IMR-90 (cell line): ENCODE measurements at regions not wholly inside any gene's neighbourhood (a gene's known extent, or its start where the extent isn't known, plus 50 kb on each side); places are given as distances from the start of the nearest gene placed in this dataset.

Experiments used
- ATAC-seq: fragments of 200-7000 bp; cut with Tn5 transposase; 2 replicates; pipeline ENCODE4 v1.9.1; 2020; ENCODE audit warnings: low read depth, mild to moderate bottlenecking, moderate library complexity
- BruUV-seq: library from RNA; stranded (reverse); fragments of 400-500 nt; replicated peaks from 2 replicates; lab custom pipeline; 2021; lab: Mats Ljungman, UMichigan
- CTCF ChIA-PET: fragments of 300-600 bp; formaldehyde crosslinking; extraction: SDS; loops from one replicate; lab custom pipeline; 2021; ENCODE audit warnings: antibody characterized with exemption; lab: Yijun Ruan, JAX
- POLR2A ChIA-PET: fragments of 300-600 bp; sonication (Branson Sonifier 250); formaldehyde crosslinking; loops from one replicate; lab custom pipeline; 2022; ENCODE audit warnings: antibody characterized with exemption; ENCODE audit not compliant: unreplicated experiment; lab: Charles Lee
- DNase-seq: peaks from one replicate; pipeline ENCODE4 v3.0.0; 2013
- H2AFZ ChIP-seq: replicated peaks from 2 replicates; pipeline ENCODE3; 2013; ENCODE audit warnings: low read length, mild to moderate bottlenecking; ENCODE audit not compliant: poor library complexity
- H2AK5ac ChIP-seq: 2 replicates; pipeline ENCODE4 v1.6.1; 2013; ENCODE audit warnings: low read depth, low read length, inconsistent platforms
- H2AK9ac ChIP-seq: replicated peaks from 2 replicates; pipeline ENCODE3; 2013; ENCODE audit warnings: mild to moderate bottlenecking, low read depth, low read length, moderate library complexity; ENCODE audit not compliant: poor library complexity
- H2BK120ac ChIP-seq: 2 replicates; pipeline ENCODE4 v1.6.1; 2013; ENCODE audit warnings: low read depth, low read length, inconsistent platforms
- H2BK15ac ChIP-seq: 3 replicates; pipeline ENCODE4 v1.6.1; 2013; ENCODE audit warnings: low read depth, low read length, inconsistent platforms
- H2BK20ac ChIP-seq: 2 replicates; pipeline ENCODE4 v1.6.1; 2013; ENCODE audit warnings: low read depth, mild to moderate bottlenecking, inconsistent platforms, low read length, moderate library complexity
- H2BK5ac ChIP-seq: 2 replicates; pipeline ENCODE4 v1.6.1; 2013; ENCODE audit warnings: mild to moderate bottlenecking, low read depth, low read length, inconsistent platforms; ENCODE audit not compliant: poor library complexity, severe bottlenecking
- H3K14ac ChIP-seq: replicated peaks from 2 replicates; pipeline ENCODE4 v1.6.1; 2013; ENCODE audit warnings: low read depth, low read length, inconsistent platforms
- H3K18ac ChIP-seq: 2 replicates; pipeline ENCODE4 v1.6.1; 2013; ENCODE audit warnings: low read depth, low read length, control low read depth
- H3K23ac ChIP-seq: 2 replicates; pipeline ENCODE4 v1.6.1; 2013; ENCODE audit warnings: low read depth, low read length, inconsistent platforms
- H3K27ac ChIP-seq: 2 replicates; pipeline ENCODE4 v1.5.1; 2013; ENCODE audit warnings: mild to moderate bottlenecking, control low read depth, low read length; ENCODE audit not compliant: insufficient read depth
- H3K27me3 ChIP-seq: 2 replicates; pipeline ENCODE4 v1.6.1; 2013; ENCODE audit warnings: low read length; ENCODE audit not compliant: control insufficient read depth, insufficient read depth
- H3K36me3 ChIP-seq: 2 replicates; pipeline ENCODE4 v1.6.1; 2013; ENCODE audit warnings: low read length, mixed read lengths; ENCODE audit not compliant: control insufficient read depth, insufficient read depth
- H3K4ac ChIP-seq: 2 replicates; pipeline ENCODE4 v1.6.1; 2013; ENCODE audit warnings: low read depth, low read length, inconsistent platforms
- H3K4me1 ChIP-seq: 2 replicates; pipeline ENCODE4 v1.6.1; 2013; ENCODE audit warnings: low read length, mixed read lengths; ENCODE audit not compliant: control insufficient read depth, insufficient read depth
- H3K4me2 ChIP-seq: 2 replicates; pipeline ENCODE4 v1.6.1; 2013; ENCODE audit warnings: low read depth, mild to moderate bottlenecking, control low read depth, low read length, moderate library complexity
- H3K4me3 ChIP-seq: 2 replicates; pipeline ENCODE4 v1.5.1; 2013; ENCODE audit warnings: low read depth, mild to moderate bottlenecking, control low read depth, low read length, moderate library complexity; ENCODE audit not compliant: insufficient read depth
- H3K56ac ChIP-seq: 2 replicates; pipeline ENCODE4 v1.6.1; 2013; ENCODE audit warnings: low read length, inconsistent platforms; ENCODE audit not compliant: insufficient read depth; ENCODE audit errors: extremely low read depth
- H3K79me1 ChIP-seq, 2 experiments: 2 replicates each; pipeline ENCODE4 v1.6.1; 2013; ENCODE audit warnings: low read length in 2 of 2, inconsistent platforms in 1 of 2, low read depth in 1 of 2
- H3K9ac ChIP-seq: 2 replicates; pipeline ENCODE4 v1.6.1; 2013; ENCODE audit warnings: low read depth, low read length, control low read depth
- H3K9me1 ChIP-seq: 2 replicates; pipeline ENCODE4 v1.6.1; 2013; ENCODE audit warnings: low read length, inconsistent platforms; ENCODE audit not compliant: insufficient read depth
- H3K9me3 ChIP-seq: 2 replicates; pipeline ENCODE4 v1.6.1; 2013; ENCODE audit warnings: low read length; ENCODE audit not compliant: control insufficient read depth, insufficient read depth
- H4K20me1 ChIP-seq: 2 replicates; pipeline ENCODE4 v1.6.1; 2013; ENCODE audit warnings: low read length, inconsistent platforms; ENCODE audit not compliant: insufficient read depth
- H4K5ac ChIP-seq: 2 replicates; pipeline ENCODE4 v1.6.1; 2013; ENCODE audit warnings: mild to moderate bottlenecking, low read depth, low read length, control low read depth
- H4K8ac ChIP-seq, 2 experiments: 2 replicates each; pipeline ENCODE4 v1.6.1; 2013; ENCODE audit warnings: low read depth in 2 of 2, low read length in 2 of 2, control low read depth in 1 of 2, inconsistent platforms in 1 of 2
- H4K91ac ChIP-seq: 2 replicates; pipeline ENCODE4 v1.6.1; 2013; ENCODE audit warnings: low read depth, low read length, inconsistent platforms; ENCODE audit not compliant: insufficient read depth
- CEBPB ChIP-seq: IDR thresholded peaks from 2 replicates; pipeline ENCODE4 v1.6.1; 2012; ENCODE audit warnings: low read depth, low read length, improper control_type of control experiment
- CHD1 ChIP-seq: IDR thresholded peaks from 2 replicates; pipeline ENCODE4 v1.6.1; 2012; ENCODE audit warnings: low read depth, low read length, improper control_type of control experiment
- CTCF ChIP-seq: conservative IDR thresholded peaks from 2 replicates; pipeline ENCODE4 v1.5.1; 2012; ENCODE audit warnings: mild to moderate bottlenecking, low read depth, low read length, improper control_type of control experiment
- FOS ChIP-seq: fragments of 150-350 bp; IDR thresholded peaks from 2 replicates; pipeline ENCODE4 v1.6.1; 2016; ENCODE audit warnings: low read depth, low read length
- MAZ ChIP-seq: IDR thresholded peaks from 2 replicates; pipeline ENCODE4 v1.6.1; 2012; ENCODE audit warnings: low read depth, mild to moderate bottlenecking, low read length, improper control_type of control experiment, moderate library complexity, borderline replicate concordance
- NFE2L2 ChIP-seq: fragments of 150-350 bp; IDR thresholded peaks from 2 replicates; pipeline ENCODE4 v1.6.1; 2016; ENCODE audit warnings: low read depth, mild to moderate bottlenecking, low read length
- RAD21 ChIP-seq: IDR thresholded peaks from 2 replicates; pipeline ENCODE4 v1.6.1; 2012; ENCODE audit warnings: low read length, improper control_type of control experiment
- WGBS, 2 experiments: methylation state at CpG; one replicate each; pipeline versions ENCODE4 v1.1.5 to v1.1.7; 2013; ENCODE audit warnings: missing lambda C conversion rate in 2 of 2; ENCODE audit not compliant: insufficient read length in 1 of 2; ENCODE audit errors: extremely low coverage in 2 of 2; 5-methylcytosine and 5-hydroxymethylcytosine counted together
- dilution Hi-C: fragments of 300-500 bp; cut with HindIII; formaldehyde crosslinking; loops from one replicate; pipeline ENCODE4 v1.14.3; 2018; ENCODE audit warnings: low sequenced_read_pairs; ENCODE audit not compliant: unreplicated experiment
- in situ Hi-C: fragments of 300-500 bp; cut with MboI; formaldehyde crosslinking; loops from 3 replicates; pipeline ENCODE4 v1.14.3; 2019; ENCODE audit warnings: low sequenced_read_pairs, inconsistent platforms, mixed read lengths
- intact Hi-C: fragments of 100-400 bp; cut with micrococcal nuclease; formaldehyde crosslinking; loops from 2 replicates; pipeline ENCODE4 v1.10.0; 2022

DNA sequence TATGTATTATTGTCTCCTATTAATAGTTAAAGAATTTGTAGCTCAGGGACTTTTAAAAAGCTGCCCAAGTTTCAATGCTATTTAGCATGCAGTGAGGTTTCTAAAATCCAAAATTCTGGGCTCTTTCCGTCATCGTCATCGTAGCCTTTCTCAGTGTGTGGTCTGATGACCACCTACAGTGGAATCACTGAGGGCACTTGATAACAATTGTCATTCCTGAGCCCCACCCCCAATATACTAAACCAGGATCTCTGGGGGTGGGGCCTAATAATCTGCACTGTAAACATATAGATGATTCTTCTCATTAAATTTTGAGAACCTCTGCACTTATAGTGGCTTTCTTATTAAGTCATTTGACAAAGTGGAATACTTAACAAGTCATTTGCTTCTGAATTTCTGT, 674.8 kb downstream of the PLPP3 start:
- Histone ChIP-seq H3K36me3 (no peaks in the 10 kb centered on the region), H3K9me1 (peaks cover 4% of the 10 kb centered on the region; the same call in 1 of the 2 replicates), H3K56ac (no peak overlapping the region), H4K8ac (no peak overlapping the region), H3K9me3 (no peaks in the 10 kb centered on the region), H2BK120ac (no peak overlapping the region), H2BK15ac (no peak overlapping the region), H2AK5ac (no peak overlapping the region), H4K5ac (no peak overlapping the region), H3K27me3 (no peaks in the 10 kb centered on the region), H3K27ac (no peak overlapping the region), H3K4ac (no peak overlapping the region), H3K4me3 (no peak overlapping the region), H3K4me2 (no peak overlapping the region), H3K79me1 (no peaks in the 10 kb centered on the region), H3K23ac (no peak overlapping the region), H3K9ac (no peak overlapping the region), H4K91ac (no peak overlapping the region), H2AK9ac (no peak overlapping the region), H3K18ac (no peak overlapping the region), H3K4me1 (no peaks in the 10 kb centered on the region), H4K20me1 (no peaks in the 10 kb centered on the region), H2BK20ac (no peak overlapping the region), H3K14ac (no peak overlapping the region), H2BK5ac (no peak overlapping the region), H2AFZ (no peak overlapping the region)
- dilution Hi-C loops, result no loop called here
- no CpG with 5 or more reads among the region's 3 CpGs for WGBS, 2 experiments
- ATAC-seq (no peak), DNase-seq (no peak)
- no peak for TF ChIP-seq FOS
- no peak for TF ChIP-seq NFE2L2
- TF ChIP-seq MAZ, result no peak
- no peak for TF ChIP-seq RAD21
- no peak for TF ChIP-seq CHD1
- TF ChIP-seq CTCF, result no peak
- no peak for TF ChIP-seq CEBPB
- POLR2A ChIA-PET, result no interaction called here
- no TSS peak for BruUV-seq
- intact Hi-C loops, result no loop called here
- in situ Hi-C loops, result no loop called here
- CTCF ChIA-PET, result no interaction called here
